ENCODE measurements at regions not wholly inside any gene's neighbourhood (a gene's known extent, or its start where the extent isn't known, plus 50 kb on each side); places are given as distances from the start of the nearest gene placed in this dataset.

- no peak for DNase-seq (ENCODE audit: low spot score)
These were observed 59.5 kb downstream of the ZIC5 start for GRCh38 chr13:99911965-99912566.

- no peak for DNase-seq (ENCODE audit: low spot score)
These were observed 60.2 kb downstream of the ZIC5 start for GRCh38 chr13:99911069-99911964.

GRCh38 chr13:99909836-99910619 is 61.5 kb downstream of the ZIC5 start:
- no peak for DNase-seq (ENCODE audit: low spot score)

GRCh38 chr13:99909097-99909835 is 62.3 kb downstream of the ZIC5 start:
- no peak for DNase-seq (ENCODE audit: low spot score)

- DNase-seq (ENCODE audit: low spot score) = no peak
These were observed 63.3 kb downstream of the ZIC5 start for GRCh38 chr13:99908140-99908803.

- no peak for DNase-seq (ENCODE audit: low spot score)
These were observed 63.9 kb downstream of the ZIC5 start for GRCh38 chr13:99907627-99908026.

- no peak for DNase-seq (ENCODE audit: low spot score)
These were observed 64.5 kb downstream of the ZIC5 start for GRCh38 chr13:99907038-99907437.

- no peak for DNase-seq (ENCODE audit: low spot score)
These were observed 65.8 kb downstream of the ZIC5 start for GRCh38 chr13:99905814-99906213.

- no peak for DNase-seq (ENCODE audit: low spot score)
These were observed 66.3 kb downstream of the ZIC5 start for GRCh38 chr13:99905224-99905623.

GRCh38 chr13:99903140-99903539 is 68.4 kb downstream of the ZIC5 start:
- DNase-seq (ENCODE audit: low spot score) = no peak

GRCh38 chr13:99902657-99903056 is 68.9 kb downstream of the ZIC5 start:
- no peak for DNase-seq (ENCODE audit: low spot score)

GRCh38 chr13:99900960-99901359 is 70.6 kb downstream of the ZIC5 start:
- DNase-seq (ENCODE audit: low spot score) = no peak

- DNase-seq (ENCODE audit: low spot score) = no peak
These were observed 73.1 kb downstream of the ZIC5 start for GRCh38 chr13:99898421-99898820.

GRCh38 chr13:99897076-99897440 is 74.5 kb downstream of the ZIC5 start:
- DNase-seq (ENCODE audit: low spot score) = no peak

GRCh38 chr13:99896369-99897075 is 75.0 kb downstream of the ZIC5 start:
- DNase-seq (ENCODE audit: low spot score) = no peak

- DNase-seq (ENCODE audit: low spot score) = no peak
These were observed 75.9 kb downstream of the ZIC5 start for GRCh38 chr13:99895444-99896368.

GRCh38 chr13:99894840-99895443 is 76.6 kb downstream of the ZIC5 start:
- no peak for DNase-seq (ENCODE audit: low spot score)

GRCh38 chr13:99894105-99894839 is 77.3 kb downstream of the ZIC5 start:
- no peak for DNase-seq (ENCODE audit: low spot score)
